ENCODE measurements at regions not wholly inside any gene's neighbourhood (a gene's known extent, or its start where the extent isn't known, plus 50 kb on each side); places are given as distances from the start of the nearest gene placed in this dataset.

DNA sequence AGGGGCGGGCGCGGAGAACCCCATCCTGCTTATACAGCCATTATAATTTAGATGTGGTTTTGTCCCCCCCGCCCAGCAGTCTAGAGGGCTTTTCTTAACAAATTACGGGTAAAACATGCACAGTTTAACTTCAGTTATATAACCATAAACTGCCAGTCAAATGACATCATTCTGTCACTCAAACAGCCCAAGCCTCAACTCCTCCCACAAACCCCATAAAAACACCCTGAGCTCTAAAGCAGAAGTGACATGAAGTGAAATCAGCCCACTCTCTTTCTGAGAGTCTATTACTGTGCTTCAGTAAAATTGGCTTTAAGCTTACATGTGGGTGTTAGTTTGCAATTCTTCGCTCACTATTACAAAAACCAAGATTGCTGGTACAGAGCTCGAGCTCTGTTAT is 705.1 kb upstream of the GCFC2 start:
- Histone ChIP-seq H3K27ac (ENCODE audit: low read depth, low read length) (no peak overlapping the region), H3K27me3 (ENCODE audit: low read length) (no peaks in the 10 kb centered on the region), H3K4me3 (ENCODE audit: insufficient read depth, low read length, poor library complexity, severe bottlenecking) (no peak overlapping the region), H3K9me3 (ENCODE audit: insufficient read depth, low read length) (no peaks in the 10 kb centered on the region), H3K4me2 (ENCODE audit: low read depth, low read length, poor library complexity, severe bottlenecking) (no peak overlapping the region), H4K20me1 (ENCODE audit: low read depth, low read length) (no peaks in the 10 kb centered on the region), H3K36me3 (ENCODE audit: low read length) (no peaks in the 10 kb centered on the region), H3K9ac (ENCODE audit: low read length) (no peak overlapping the region), H3F3A (ENCODE audit: insufficient read depth) (no peaks in the 10 kb centered on the region), H3K9me2 (replicated peaks; ENCODE audit: insufficient read depth, low read length) (no peaks in the 10 kb centered on the region), H2AFZ (ENCODE audit: low read depth, low read length, severe bottlenecking) (no peak overlapping the region), H3K79me2 (ENCODE audit: insufficient read depth, low read length) (no peaks in the 10 kb centered on the region)
- no peak for TF ChIP-seq EZH2phosphoT487 (conservative IDR thresholded peaks at IDR 0.05; ENCODE audit: low read length)
- TF ChIP-seq, protein P1, sequence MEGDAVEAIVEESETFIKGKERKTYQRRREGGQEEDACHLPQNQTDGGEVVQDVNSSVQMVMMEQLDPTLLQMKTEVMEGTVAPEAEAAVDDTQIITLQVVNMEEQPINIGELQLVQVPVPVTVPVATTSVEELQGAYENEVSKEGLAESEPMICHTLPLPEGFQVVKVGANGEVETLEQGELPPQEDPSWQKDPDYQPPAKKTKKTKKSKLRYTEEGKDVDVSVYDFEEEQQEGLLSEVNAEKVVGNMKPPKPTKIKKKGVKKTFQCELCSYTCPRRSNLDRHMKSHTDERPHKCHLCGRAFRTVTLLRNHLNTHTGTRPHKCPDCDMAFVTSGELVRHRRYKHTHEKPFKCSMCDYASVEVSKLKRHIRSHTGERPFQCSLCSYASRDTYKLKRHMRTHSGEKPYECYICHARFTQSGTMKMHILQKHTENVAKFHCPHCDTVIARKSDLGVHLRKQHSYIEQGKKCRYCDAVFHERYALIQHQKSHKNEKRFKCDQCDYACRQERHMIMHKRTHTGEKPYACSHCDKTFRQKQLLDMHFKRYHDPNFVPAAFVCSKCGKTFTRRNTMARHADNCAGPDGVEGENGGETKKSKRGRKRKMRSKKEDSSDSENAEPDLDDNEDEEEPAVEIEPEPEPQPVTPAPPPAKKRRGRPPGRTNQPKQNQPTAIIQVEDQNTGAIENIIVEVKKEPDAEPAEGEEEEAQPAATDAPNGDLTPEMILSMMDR (IDR thresholded peaks at IDR 0.05; ENCODE audit: insufficient read depth, low read length, poor library complexity, severe bottlenecking) = no peak

DNA sequence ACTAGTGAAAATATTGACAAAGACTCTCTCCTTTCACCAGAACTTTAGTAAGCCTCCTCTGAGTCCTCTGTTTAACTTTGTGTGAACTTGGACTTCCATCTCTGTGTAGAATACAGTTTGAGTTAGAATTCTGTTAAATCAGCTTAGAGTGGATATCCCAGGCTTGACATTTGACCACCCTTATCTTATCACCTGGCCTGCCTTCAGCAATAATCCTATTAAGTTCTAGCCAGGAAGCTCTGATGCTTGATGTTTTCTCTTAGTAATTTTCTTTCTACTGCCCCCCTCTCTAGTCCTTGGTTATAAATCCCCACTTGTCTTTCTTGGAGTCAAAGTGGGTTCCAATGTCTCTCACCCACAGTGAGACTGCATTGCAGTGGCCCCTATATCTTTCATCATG is 702.7 kb upstream of the GCFC2 start:
- Histone ChIP-seq H4K20me1 (ENCODE audit: low read depth, low read length) (no peaks in the 10 kb centered on the region), H3K27me3 (ENCODE audit: low read length) (no peaks in the 10 kb centered on the region), H3K4me2 (ENCODE audit: low read depth, low read length, poor library complexity, severe bottlenecking) (no peak overlapping the region), H3K36me3 (ENCODE audit: low read length) (no peaks in the 10 kb centered on the region), H3K9me3 (ENCODE audit: insufficient read depth, low read length) (no peaks in the 10 kb centered on the region), H3K79me2 (ENCODE audit: insufficient read depth, low read length) (no peaks in the 10 kb centered on the region), H3K27ac (ENCODE audit: low read depth, low read length) (no peak overlapping the region), H2AFZ (ENCODE audit: low read depth, low read length, severe bottlenecking) (no peak overlapping the region), H3F3A (ENCODE audit: insufficient read depth) (no peaks in the 10 kb centered on the region), H3K9me2 (replicated peaks; ENCODE audit: insufficient read depth, low read length) (no peaks in the 10 kb centered on the region), H3K9ac (ENCODE audit: low read length) (no peak overlapping the region), H3K4me3 (ENCODE audit: insufficient read depth, low read length, poor library complexity, severe bottlenecking) (no peak overlapping the region)
- no peak for TF ChIP-seq EZH2phosphoT487 (conservative IDR thresholded peaks at IDR 0.05; ENCODE audit: low read length)
- TF ChIP-seq, protein P1 (IDR thresholded peaks at IDR 0.05; ENCODE audit: insufficient read depth, low read length, poor library complexity, severe bottlenecking) = no peak

DNA sequence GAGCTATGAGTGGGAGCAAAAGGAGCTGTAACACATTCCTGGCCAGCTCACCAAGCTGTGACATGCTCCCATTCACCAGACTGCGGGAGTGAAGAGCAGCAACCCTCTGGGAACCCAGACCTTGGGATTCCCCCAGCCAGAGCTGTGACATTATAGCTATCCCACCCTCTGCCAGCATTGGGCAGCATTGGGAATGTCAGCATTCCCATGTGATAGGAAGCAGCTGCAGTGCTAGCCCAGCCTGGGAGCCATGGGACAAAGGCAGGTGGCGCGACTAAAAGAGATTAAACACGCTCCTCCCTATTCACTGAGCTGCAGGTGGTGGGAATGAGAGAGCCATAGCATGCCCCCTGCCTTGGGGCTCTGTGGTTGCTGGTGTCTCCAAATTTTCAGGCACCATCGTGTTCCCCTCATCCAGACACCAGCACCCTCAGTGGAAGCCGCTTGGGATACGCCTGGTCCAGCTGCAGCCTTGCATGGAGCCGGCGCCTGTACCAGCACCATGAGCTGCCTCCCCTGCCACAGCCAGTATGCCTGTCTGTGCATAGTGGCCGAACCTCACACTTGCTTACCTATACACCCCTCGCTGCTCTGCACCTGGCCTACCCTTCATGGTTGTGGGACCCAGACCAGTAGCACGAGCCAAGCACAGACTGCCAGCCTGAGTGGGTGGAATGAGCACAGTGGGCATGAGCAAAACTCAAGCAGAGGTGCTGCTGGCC is 695.6 kb upstream of the GCFC2 start:
- Histone ChIP-seq H3K4me2 (ENCODE audit: low read depth, low read length, poor library complexity, severe bottlenecking) (no peak overlapping the region), H4K20me1 (ENCODE audit: low read depth, low read length) (no peaks in the 10 kb centered on the region), H3K9ac (ENCODE audit: low read length) (no peak overlapping the region), H3F3A (ENCODE audit: insufficient read depth) (no peaks in the 10 kb centered on the region), H3K36me3 (ENCODE audit: low read length) (no peaks in the 10 kb centered on the region), H3K27ac (ENCODE audit: low read depth, low read length) (no peak overlapping the region), H2AFZ (ENCODE audit: low read depth, low read length, severe bottlenecking) (no peak overlapping the region), H3K4me3 (ENCODE audit: insufficient read depth, low read length, poor library complexity, severe bottlenecking) (no peak overlapping the region), H3K27me3 (ENCODE audit: low read length) (no peaks in the 10 kb centered on the region), H3K79me2 (ENCODE audit: insufficient read depth, low read length) (no peaks in the 10 kb centered on the region), H3K9me2 (replicated peaks; ENCODE audit: insufficient read depth, low read length) (no peaks in the 10 kb centered on the region), H3K9me3 (ENCODE audit: insufficient read depth, low read length) (no peaks in the 10 kb centered on the region)
- TF ChIP-seq EZH2phosphoT487 (conservative IDR thresholded peaks at IDR 0.05; ENCODE audit: low read length) = no peak
- TF ChIP-seq, protein P1 (IDR thresholded peaks at IDR 0.05; ENCODE audit: insufficient read depth, low read length, poor library complexity, severe bottlenecking) = no peak
